Right kidney (tissue), 1 donor: ENCODE measurements at regions not wholly inside any gene's neighbourhood (a gene's known extent, or its start where the extent isn't known, plus 50 kb on each side); places are given as distances from the start of the nearest gene placed in this dataset.
A peak's percentile ranks its signal among the peaks of the same experiment; 100 is the strongest.
"Not testable (repeated sequence)": the region's sequence is repeated elsewhere in the genome, so short reads cannot be mapped to it uniquely, and the experiment has no call there.

Experiments used
- DNase-seq: peaks from one replicate; pipeline ENCODE4 v3.0.0-alpha.2; 2016

DNA sequence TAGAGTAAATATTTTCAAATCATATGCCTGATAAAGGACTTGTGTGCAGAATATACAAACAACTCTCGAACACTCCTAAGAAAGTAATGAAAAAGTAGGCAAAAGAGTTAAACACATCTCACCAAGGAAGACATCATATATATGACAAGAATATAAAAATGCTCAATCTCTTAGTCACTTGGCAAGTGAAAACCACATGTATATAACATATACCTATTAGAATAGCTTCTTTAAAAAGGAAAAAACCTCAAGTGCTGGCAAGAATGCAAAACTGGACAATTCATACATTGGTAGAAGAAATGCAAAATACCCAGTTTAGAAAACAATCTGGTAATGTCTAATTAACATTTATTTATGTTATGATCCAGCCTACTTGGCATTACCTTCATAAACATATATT lies 146.6 kb upstream of the DGKB start:
- DNase-seq: no peak

DNA sequence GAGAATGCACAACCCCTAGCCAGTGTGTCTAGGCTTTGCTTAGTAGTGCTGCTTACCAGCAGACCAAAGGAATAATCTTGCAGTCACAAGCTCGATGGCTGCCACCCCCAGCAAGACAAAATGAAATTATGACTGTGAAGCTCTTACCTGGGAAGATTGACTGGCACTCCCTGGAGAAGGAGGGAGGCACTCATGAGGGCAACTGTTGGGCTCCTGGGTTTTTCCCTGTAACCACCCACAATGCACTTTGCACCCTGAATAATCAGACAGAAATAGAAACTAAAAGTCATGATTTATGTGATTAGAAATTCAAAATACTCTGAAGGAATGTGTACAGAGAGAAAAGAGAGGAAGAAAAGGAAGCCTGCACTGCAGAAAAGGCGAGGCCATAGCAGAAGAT lies 144.3 kb upstream of the DGKB start:
- no peak for DNase-seq

DNA sequence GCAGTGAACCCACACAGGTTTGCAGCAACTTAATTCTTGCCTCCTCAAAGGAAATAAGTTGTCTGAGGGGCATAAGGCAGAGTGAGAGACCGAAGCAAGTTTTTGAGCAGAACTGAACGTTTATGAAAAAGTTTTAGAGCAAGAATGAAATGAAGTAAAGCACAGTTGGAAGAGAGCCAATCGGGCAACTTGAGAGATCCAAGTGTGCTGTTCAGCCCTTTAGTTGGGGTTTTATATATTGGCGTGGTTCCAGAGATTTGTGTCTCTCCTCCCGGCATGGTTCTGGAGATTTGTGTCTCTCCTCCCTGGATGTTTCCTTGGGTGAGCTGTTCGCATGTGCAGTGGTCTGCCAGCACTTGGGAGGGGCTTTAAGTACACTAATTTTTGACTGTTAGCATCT lies 141.4 kb upstream of the DGKB start:
- peak; percentile 2 for DNase-seq

DNA sequence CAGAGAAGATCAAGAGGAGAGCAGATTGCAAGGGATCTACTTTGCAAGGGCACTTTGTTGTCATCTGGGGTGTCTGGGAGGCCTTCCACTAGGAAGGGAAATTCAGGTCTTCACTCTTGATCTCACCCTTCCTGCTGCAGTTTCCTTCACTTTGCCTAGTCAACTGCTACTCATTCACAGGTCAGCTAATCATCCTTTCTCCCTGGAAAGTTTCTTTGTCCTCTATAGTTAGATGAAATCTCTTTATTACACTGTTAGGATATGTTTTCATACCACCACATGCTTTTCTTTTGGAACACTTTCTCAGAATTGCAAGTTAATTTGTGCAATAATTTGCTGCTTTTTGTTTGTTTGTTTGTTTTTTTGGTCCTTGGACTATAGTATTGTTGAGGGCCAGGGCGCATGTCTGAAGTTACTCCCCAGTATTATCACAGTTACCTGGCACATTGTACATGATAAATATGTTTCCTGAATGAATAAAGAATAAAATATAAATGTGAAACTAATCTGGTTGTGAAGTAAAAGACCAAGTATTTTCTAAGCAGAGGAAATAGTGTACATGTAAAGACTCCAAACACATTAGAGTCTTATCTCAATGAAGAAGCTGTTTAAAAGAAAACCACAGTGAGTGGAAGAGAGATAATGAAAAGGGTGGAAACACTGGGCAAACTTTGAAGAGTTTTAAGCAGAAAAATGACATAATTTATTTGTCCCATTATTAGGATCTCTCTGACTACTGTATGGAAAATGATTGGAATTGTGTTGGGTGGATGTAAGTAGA lies 139.9 kb upstream of the DGKB start:
- DNase-seq: no peak

DNA sequence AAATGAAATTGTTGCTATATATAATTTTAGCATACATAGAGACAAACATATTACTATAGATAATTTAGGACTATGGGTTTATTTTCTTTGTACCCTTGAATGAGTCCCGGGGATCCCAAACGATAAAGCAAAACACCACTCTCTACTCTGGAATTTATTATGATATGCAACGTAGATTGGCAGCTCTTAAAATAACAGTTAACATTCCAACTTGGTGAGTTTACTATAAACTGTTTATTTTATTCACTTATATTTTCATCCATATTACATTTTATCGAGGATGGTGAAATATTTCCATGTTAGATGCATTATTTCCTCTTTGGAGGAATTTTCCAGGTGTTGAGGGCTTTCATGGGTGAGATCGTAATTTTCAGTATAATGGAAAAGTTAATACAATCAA lies 138.7 kb upstream of the DGKB start:
- no peak for DNase-seq

DNA sequence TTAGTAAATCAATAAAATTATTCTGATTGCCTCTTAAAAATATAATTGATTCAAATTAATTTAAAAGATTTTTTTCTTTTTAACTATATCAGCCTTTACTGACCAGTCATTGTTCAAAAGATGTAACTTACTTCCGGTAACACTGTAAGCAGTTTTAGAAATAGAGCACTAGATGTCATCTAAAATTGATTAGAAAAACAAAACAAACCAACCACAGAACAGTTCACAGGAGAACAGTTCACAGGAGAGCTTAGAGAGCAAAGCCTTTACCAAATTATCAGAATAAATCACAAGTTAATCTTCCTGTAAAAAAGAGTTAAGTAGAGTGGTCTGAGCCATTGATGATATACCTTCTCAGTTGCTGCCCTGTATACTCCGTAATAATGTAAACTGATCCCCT lies 133.3 kb upstream of the DGKB start:
- DNase-seq: no peak

DNA sequence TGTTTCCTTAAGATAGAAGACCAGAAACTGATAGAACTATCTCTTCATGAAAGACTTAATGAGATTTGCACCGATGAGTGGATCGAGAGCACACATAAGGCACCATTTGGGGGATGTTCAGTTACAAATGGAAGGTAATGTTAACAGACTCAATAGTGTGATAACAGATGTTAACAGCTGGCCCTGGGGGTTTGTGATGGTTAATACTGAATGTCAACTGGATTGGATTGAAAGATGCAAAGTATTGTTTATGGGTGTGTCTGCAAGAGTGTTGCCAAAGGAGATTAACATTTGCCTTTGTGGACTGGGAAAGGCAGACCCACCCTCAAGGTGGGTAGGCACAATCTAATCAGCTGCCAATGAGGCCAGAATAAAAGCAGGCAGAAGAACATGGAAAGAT lies 130.5 kb upstream of the DGKB start:
- DNase-seq: no peak

DNA sequence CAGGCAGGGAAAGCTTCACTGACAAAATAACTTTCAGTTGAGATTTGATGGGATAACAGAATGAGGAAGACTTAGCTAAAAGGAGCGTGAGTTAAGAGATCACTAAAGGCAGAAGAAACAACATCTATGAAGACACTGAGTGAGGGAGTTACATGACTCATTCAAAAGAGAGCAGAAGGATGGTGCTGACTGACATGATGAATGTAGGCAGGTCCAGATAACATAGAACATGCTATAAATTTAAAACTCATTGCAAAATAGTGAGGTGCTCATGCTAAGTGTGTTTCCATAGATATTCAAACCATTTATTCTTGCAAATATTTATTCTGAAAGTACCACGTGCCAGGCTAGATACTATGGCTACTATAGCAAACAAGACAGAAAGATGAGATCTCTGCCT lies 116.4 kb upstream of the DGKB start:
- DNase-seq: no peak

DNA sequence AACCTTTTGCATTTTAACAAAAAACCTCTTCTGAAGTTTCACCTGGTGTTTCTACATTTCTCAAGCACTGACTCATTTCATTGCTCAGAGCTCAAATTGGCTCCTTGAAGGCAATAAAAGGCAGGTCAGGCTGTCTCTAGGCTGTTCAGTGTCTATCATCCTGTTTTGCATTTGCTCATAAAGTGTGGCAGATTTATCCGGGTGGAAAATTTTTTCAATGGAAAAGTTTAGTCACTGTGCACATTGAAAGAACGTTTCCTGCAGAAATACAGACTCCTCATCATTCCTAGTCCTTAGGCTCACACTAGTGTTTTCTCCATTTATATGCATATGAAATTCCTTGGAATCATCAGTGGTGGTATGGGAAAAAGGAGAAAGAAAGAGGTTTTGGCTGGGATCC lies 114.2 kb upstream of the DGKB start:
- DNase-seq: no peak

DNA sequence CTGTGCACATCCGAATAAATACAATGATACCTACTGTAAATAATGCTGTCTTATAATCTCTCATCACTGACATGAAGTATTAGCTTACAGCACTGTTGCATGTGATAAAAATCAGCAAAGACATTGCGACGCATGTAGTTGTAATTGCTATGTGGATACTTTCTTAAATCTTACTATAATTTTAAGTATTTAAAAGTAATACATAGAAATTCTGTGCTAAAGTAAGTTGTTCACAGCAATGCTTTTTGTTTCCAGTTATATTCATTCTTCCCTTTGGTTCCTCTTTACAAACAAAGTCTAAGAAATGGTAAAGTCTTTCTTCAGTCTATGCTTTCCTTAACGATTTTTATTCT lies 113.7 kb upstream of the DGKB start:
- DNase-seq: no peak

DNA sequence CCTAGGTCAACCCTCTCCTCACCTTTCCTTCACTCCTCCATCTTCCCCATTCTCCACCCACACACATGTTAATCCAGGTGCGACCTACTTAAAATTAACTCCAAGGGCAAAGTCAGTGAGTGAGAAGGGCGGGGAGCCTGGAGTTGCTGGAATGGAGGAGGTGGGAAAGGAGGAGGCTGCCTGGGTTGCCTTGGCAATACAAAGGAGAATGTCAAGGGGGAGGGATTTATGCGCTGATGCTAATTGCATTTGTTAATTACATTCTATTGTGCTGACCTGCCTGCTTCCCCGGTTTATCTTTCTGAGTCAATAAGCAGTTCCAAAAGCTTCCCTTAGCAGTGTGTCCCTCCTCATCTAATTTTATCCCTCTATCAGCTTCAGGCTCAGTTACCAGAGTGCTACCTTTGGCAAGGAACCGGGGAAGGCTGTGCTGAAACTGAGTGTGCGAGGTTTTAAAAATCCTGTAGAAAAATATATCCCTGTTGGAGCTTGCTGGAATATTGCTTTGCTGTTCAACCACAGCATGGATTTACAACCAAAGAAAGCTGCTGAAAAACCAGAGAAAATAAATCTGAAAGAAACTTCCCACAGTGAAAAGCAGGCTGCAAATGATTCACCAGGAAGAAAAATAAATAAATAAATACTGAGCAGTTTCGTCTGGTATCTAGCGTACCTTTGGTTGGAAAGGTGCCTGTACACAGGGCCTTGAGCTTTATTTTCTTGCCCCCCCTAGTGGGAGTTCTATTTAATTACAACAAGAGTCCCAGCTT lies 113.2 kb upstream of the DGKB start:
- DNase-seq: peak; percentile 72

DNA sequence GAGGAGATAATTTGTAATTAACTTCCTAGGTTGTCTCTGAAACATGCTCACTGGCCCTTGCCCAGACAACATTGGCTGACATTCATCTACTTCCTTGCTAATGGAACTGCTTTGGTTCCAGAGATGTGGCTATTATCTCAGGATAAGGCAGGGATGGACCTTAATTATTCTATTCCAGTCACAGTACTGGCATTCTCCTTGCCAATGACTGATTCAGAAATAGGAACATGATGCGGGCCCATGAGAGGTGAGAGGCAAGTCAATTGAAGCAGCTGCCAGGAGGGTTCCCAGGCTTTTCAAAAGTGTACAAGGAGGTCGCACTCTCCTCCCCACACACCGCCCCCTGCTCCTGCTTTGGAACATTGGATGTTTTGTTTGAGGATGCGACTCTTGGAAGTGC lies 109.6 kb upstream of the DGKB start:
- DNase-seq: no peak

DNA sequence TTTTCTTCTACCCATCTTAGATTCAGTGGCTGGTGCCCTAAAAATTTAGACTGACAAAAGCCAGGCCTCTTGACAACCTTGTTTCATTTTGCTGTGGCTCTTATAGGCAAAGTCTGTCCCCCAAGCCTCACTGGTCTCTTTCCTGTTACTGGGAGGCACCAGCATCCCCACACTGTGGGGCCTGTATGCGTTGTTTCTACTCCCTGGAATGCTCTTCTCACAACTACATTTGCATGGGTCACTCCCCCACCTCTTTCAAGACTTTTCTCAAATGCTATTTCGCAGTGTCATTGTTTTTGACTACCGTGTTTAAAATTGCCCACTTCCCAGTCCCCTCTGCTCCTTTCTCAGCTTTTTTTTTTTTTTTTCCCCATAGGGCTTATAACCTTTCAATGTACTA lies 108.7 kb upstream of the DGKB start:
- no peak for DNase-seq

DNA sequence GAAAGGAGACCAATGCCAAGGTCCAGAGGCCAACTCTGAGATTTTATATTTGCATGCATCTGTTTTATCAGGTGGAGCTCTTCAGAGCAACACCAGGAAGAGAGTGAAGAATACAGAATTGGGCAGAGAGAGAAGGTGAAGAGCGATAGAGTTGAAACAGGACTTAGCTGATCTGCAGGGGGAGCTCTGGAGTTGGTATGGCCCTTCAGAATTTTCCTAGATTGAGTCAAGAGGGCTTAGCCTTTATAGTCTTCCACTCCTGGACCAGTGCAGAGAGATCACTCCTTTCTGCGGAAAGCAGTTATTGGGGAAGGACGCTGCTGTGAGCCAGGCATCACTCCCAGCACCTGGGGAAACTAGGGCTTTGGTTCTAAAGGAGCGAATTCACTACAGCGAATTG lies 105.0 kb upstream of the DGKB start:
- no peak for DNase-seq

DNA sequence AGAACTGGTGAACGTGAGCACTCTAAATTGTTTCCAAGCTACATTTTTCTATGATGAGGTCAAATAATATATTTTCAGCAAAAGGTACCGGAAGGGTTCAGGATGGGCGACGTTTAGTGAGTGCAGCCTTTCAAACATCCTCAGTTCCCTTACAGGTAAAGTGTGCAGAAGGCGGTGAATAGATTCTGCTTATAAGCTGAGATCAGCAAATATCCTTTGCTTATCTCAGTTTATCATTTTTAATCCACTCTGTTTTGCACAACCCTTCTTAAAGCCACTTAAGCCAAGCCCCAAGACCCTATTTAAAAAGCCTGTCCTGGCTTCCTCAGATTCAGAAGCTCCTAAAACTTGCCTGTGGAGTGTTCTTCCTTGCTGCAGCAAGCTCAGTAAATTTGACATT lies 103.1 kb upstream of the DGKB start:
- DNase-seq: no peak

DNA sequence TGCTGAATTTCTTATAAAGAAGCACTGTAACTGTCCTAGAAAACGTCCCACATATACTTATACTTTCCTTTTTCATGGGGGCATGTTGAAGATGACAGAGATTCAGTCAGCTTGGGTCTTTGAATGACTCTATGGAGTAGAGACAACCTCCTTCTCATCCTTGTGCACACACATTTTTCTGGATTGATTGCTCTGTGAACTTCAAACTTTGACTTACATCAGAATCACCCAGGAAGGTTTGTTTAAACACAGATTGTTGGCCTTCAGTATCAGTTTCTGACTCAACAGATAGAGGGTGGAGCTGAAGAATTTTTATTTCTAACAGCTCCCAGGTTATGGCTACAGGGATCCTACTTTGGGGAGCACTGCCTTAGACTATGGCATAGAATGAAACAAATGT lies 97.6 kb upstream of the DGKB start:
- DNase-seq: no peak

DNA sequence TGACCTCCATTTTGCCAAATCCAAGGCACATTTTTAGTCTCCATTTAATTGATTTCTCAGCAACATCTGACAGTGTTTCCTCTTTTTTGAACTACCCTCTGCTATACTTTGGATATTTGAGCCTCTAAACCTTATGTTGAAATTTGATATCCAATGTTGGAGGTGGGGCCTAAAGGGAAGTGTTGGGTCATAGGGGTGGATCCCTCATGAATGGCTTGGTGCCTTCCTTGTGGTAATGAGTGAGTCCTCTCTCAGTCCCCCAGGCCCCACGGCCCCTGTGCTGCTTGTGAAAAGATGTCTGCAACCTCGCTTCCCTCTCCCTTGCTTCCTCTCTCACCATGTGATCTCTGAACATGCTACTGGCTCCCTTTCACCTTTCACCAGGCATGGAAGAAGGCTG lies 96.8 kb upstream of the DGKB start:
- DNase-seq: no peak

DNA sequence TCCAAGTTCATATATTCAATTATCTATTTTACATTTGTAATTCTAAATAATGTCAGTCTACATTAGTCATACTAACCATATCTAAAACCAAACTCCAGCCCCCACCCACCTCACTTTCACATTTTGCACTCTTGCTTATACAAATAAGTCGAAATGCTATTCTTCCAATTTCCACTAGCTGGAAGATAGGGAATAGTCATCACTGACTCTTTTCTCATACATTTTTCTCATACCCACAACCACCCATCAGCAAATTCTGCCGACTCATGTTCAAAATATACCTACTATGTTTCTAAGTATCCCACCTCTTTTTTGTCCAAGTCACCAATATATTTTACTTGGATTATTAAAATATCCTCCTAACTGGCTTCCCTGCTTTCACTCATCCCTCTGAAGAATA lies 93.2 kb upstream of the DGKB start:
- no peak for DNase-seq

DNA sequence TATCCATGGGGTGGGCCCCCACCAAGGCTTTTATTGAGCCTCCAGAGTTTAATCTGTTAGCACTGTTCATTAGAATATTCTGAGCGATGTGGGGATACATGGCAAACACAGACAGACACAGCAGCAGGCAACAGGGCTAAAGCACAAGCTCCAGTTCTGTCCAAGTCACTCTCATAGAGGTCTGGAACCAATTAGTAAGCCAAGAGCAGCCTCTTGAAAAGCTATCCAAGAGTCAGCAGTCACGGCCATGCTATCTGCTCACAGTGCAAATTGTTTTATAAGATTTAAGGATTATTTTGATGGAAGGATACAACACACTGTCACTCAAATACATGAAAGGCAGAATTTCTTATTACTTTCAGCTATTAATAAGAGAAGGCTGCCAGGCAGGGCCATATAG lies 86.4 kb upstream of the DGKB start:
- DNase-seq: no peak

DNA sequence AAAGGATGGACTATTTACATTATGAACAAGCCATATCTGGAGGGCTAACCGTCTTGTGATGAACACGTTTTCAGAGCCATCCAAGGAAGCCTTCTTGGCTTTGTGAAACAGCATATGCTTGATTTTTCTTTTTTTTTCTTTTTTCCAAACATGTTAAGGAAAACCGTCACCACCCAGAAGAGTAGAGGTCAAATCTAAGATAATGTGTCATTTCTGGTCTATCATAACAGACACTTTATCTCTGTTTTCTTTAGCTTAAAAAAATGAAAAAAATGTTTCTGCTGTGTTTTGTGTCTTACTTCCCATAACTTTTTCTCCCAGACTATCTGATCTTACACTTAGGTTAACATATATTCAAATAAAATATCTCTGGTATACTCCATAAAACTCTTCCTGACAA lies 76.1 kb upstream of the DGKB start:
- no peak for DNase-seq

DNA sequence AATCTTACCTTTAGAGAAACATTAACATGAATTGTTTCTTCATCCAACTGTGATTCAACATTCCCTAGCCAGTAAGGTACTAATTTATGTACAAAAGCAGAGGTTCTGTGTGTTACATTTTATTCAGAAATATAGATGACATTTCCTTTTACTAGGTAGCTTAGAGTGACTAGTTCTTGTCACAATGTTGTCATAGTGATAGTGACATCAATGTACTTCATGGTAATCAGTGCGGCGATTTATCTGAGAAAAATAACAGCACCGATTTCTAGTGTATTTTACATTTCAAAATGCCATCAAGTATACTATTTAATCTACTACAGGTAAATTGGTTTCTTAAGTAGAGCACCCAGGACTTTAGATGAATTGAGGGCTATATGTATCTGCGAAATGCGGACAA lies 72.1 kb upstream of the DGKB start:
- no peak for DNase-seq

DNA sequence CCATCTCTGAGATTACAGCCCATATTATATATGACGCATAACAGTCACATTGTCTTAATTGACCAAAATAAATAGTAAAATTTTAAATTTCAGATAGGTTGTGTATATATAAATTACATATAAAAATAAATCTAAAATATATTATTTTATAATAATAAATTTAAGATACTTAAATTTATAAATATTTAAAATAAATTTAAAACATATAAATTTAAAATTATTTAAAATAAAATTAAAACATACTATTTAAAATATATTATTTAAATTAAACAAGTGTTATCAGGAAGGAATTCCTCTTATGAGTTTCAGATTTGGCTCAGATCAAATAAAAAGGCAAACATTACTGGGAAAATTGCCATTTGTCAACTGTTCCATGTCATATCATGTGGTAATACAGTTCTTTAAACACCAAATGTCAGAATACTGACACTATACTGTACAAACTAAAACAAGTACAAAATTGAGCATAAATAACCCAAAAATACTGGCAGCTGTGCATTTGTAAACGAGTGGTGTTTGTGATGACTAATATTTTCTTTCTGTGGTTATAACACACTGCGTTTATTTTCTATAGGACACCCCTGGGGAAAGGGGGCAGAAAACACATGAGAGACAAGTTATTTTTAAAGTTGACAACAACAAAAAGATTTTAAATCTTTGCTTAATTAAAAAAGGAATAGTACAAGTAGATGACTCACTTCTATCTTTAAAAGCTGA lies 71.3 kb upstream of the DGKB start:
- DNase-seq: no peak

DNA sequence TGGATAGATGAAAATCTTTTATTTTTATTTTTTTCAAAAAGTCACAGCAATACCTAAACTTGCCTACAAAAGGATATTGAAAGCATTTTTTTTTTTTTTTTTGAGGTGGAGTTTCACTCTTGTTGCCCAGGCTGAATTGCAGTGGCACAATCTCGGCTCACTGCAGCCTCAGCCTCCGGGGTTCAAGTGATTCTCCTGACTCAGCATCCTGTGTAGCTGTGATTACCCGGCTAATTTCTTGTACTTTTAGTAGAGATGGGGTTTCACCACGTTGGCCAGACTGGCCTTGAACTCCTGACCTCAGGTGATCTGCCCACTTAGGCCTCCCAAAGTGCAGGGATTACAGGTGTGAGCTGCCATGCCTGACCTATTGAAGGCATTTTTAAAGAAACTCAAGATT lies 69.1 kb upstream of the DGKB start:
- DNase-seq: not testable (repeated sequence)

DNA sequence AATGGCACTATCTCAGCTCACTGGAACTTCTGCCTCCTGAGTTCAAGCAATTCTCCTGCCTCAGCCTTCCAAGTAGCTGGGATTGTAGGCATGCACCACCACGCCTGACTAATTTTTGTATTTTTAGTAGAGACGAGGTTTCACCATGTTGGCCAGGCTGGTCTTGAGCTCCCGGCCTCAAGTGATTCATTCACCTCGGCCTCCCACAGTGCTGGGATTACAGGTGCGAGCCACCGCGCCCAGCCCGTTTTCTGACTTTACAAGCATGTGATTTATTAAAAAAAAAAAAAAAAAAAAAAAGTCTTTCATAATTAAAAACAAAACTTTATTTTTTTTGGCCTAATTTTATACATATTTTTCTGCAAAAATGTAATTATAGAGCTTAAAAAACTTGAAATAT lies 64.8 kb upstream of the DGKB start:
- not testable (repeated sequence) for DNase-seq
